ENCODE measurements at regions not wholly inside any gene's neighbourhood (a gene's known extent, or its start where the extent isn't known, plus 50 kb on each side); places are given as distances from the start of the nearest gene placed in this dataset.

GRCh38 chr11:69212798-69213110, 57.0 kb downstream of the SMIM38 start:
- Histone ChIP-seq H3K4me3 (no peak overlapping the region), H3K27ac (no peak overlapping the region), H3K27me3 (no peaks in the 10 kb centered on the region), H3K4me1 (no peaks in the 10 kb centered on the region), H3K36me3 (no peaks in the 10 kb centered on the region), H3K9me3 (no peaks in the 10 kb centered on the region)
- no peak for TF ChIP-seq POLR2A (IDR thresholded peaks at IDR 0.05)
- no peak for DNase-seq
- 92 to 100% methylated on average over 2 to 5 of the region's 5 CpGs for WGBS, 2 donors
- ATAC-seq (ENCODE audit: low FRiP score in 2 of 2): no peak

- no peaks in the 10 kb centered on the region for H3K9me3 ChIP-seq
- no peak overlapping the region for H3K4me3 ChIP-seq
- H3K4me1 ChIP-seq: no peaks in the 10 kb centered on the region
- WGBS, 2 donors: 84 to 87% methylated on average over 9 of the region's 9 CpGs
- ATAC-seq (ENCODE audit: low FRiP score in 2 of 2) (no peak), DNase-seq (no peak)
- no peak for TF ChIP-seq CTCF (IDR thresholded peaks at IDR 0.05)
- TF ChIP-seq EP300 (IDR thresholded peaks at IDR 0.05): no peak
- no peak for TF ChIP-seq POLR2A (IDR thresholded peaks at IDR 0.05)
- TF ChIP-seq POLR2AphosphoS5 (IDR thresholded peaks at IDR 0.05): no peak
- H3K27ac ChIP-seq: no peak overlapping the region
- H3K36me3 ChIP-seq: no peaks in the 10 kb centered on the region
- no peaks in the 10 kb centered on the region for H3K27me3 ChIP-seq
Measured at GRCh38 chr11:69213316-69213715, 57.6 kb downstream of the SMIM38 start.

GRCh38 chr11:69213964-69214363, 58.2 kb downstream of the SMIM38 start:
- DNase-seq (no peak), ATAC-seq (ENCODE audit: low FRiP score in 2 of 2) (no peak)
- Histone ChIP-seq H3K27me3 (no peaks in the 10 kb centered on the region), H3K9me3 (no peaks in the 10 kb centered on the region), H3K36me3 (no peaks in the 10 kb centered on the region), H3K27ac (no peak overlapping the region), H3K4me1 (no peaks in the 10 kb centered on the region), H3K4me3 (no peak overlapping the region)
- TF ChIP-seq POLR2A (IDR thresholded peaks at IDR 0.05) (no peak), POLR2AphosphoS5 (IDR thresholded peaks at IDR 0.05) (no peak), CTCF (IDR thresholded peaks at IDR 0.05) (no peak), EP300 (IDR thresholded peaks at IDR 0.05) (no peak)
- WGBS, 2 donors: 100% methylated on average over 1 of the region's 1 CpG

DNA sequence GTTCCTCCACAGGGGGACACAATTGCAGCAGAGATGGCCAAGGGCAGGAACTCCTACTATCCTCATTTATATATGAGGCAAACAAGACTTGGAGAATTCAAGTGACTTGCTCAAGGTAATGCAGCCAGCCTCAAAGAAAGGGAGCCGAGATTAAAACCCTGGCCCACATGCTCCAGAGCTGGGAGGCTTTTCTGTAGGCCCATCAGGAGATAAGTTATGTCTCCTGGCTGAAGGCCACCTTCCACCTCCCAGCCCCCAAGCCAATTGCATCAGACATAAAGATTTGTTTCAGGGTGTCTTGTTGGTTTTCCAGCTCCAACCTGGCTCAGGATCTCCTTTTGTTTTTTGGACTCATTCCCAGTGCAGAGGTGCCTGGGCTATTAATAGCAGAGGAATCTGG, 59.5 kb downstream of the SMIM38 start:
- Histone ChIP-seq H3K9me3 (no peaks in the 10 kb centered on the region), H3K4me1 (no peaks in the 10 kb centered on the region), H3K4me3 (no peak overlapping the region), H3K36me3 (no peaks in the 10 kb centered on the region), H3K27me3 (no peaks in the 10 kb centered on the region), H3K27ac (no peak overlapping the region)
- DNase-seq: no peak
- TF ChIP-seq POLR2AphosphoS5 (IDR thresholded peaks at IDR 0.05) (no peak), CTCF (IDR thresholded peaks at IDR 0.05) (no peak), EP300 (IDR thresholded peaks at IDR 0.05) (no peak), POLR2A (IDR thresholded peaks at IDR 0.05) (no peak)
- 92 to 97% methylated on average over 1 of the region's 1 CpG for WGBS, 2 donors
- ATAC-seq (ENCODE audit: low FRiP score in 2 of 2): no peak

- Histone ChIP-seq H3K36me3 (no peaks in the 10 kb centered on the region), H3K27ac (no peak overlapping the region), H3K4me1 (no peaks in the 10 kb centered on the region), H3K4me3 (no peak overlapping the region), H3K9me3 (no peaks in the 10 kb centered on the region), H3K27me3 (no peaks in the 10 kb centered on the region)
- ATAC-seq (ENCODE audit: low FRiP score in 2 of 2) (no peak), DNase-seq (no peak)
- TF ChIP-seq CTCF (IDR thresholded peaks at IDR 0.05) (no peak), POLR2AphosphoS5 (IDR thresholded peaks at IDR 0.05) (no peak), POLR2A (IDR thresholded peaks at IDR 0.05) (no peak), EP300 (IDR thresholded peaks at IDR 0.05) (no peak)
- 74 to 79% methylated on average over 6 of the region's 6 CpGs for WGBS, 2 donors
Measured at GRCh38 chr11:69215784-69216415, 60.2 kb downstream of the SMIM38 start.
